DND-41 (cell line): ENCODE measurements at regions not wholly inside any gene's neighbourhood (a gene's known extent, or its start where the extent isn't known, plus 50 kb on each side); places are given as distances from the start of the nearest gene placed in this dataset.

Experiments
- ATAC-seq: fragments of 200-7000 bp; cut with Tn5 transposase; 3 replicates; pipeline ENCODE4 v1.9.1; 2021; ENCODE audit warnings: low read depth; ENCODE audit not compliant: insufficient read depth
- DNase-seq: peaks from one replicate; pipeline ENCODE4 v3.0.0-alpha.2; 2020
- H2AFZ ChIP-seq: 2 replicates; pipeline ENCODE4 v1.6.0; 2012; ENCODE audit warnings: low read depth, low read length
- H3K27ac ChIP-seq: 2 replicates; pipeline ENCODE4 v1.5.1; 2012; ENCODE audit warnings: low read length, inconsistent platforms
- H3K27me3 ChIP-seq: fragments of 200-600 bp; sonication (generic); 2 replicates; pipeline ENCODE4 v1.6.0; 2012; ENCODE audit warnings: low read length, mild to moderate bottlenecking, inconsistent platforms; ENCODE audit not compliant: insufficient read depth, poor library complexity
- H3K36me3 ChIP-seq: 2 replicates; pipeline ENCODE4 v1.5.1; 2012; ENCODE audit warnings: low read length, inconsistent platforms; ENCODE audit not compliant: insufficient read depth
- H3K4me1 ChIP-seq: 2 replicates; pipeline ENCODE4 v1.5.1; 2012; ENCODE audit warnings: mild to moderate bottlenecking, low read length; ENCODE audit not compliant: insufficient read depth
- H3K4me2 ChIP-seq: 2 replicates; pipeline ENCODE4 v1.6.0; 2012; ENCODE audit warnings: mild to moderate bottlenecking, moderate library complexity, low read length, inconsistent platforms; ENCODE audit not compliant: insufficient read depth
- H3K4me3 ChIP-seq, 2 experiments: fragments of 200-600 bp in 1 of 2; shearing (Covaris generic) in 1 of 2; 2 replicates each; pipeline ENCODE4 v1.5.1; 2012 to 2016; ENCODE audit warnings: inconsistent platforms in 2 of 2, low read length in 2 of 2, mild to moderate bottlenecking in 2 of 2, low read depth in 1 of 2, moderate library complexity in 1 of 2
- H3K79me2 ChIP-seq: 2 replicates; pipeline ENCODE4 v1.6.0; 2012; ENCODE audit warnings: low read length, inconsistent platforms; ENCODE audit not compliant: insufficient read depth
- H3K9ac ChIP-seq: 2 replicates; pipeline ENCODE4 v1.6.0; 2012; ENCODE audit warnings: low read depth, mild to moderate bottlenecking, inconsistent platforms, low read length, moderate library complexity
- H3K9me3 ChIP-seq: 2 replicates; pipeline ENCODE4 v1.5.1; 2012; ENCODE audit warnings: low read length, moderate library complexity, mild to moderate bottlenecking, inconsistent platforms; ENCODE audit not compliant: insufficient read depth, severe bottlenecking
- H4K20me1 ChIP-seq: 2 replicates; pipeline ENCODE4 v1.6.0; 2012; ENCODE audit warnings: low read length; ENCODE audit not compliant: insufficient read depth
- EZH2 ChIP-seq: IDR thresholded peaks from 3 replicates; pipeline ENCODE4 v1.6.1; 2012; ENCODE audit warnings: borderline replicate concordance, low read depth, mild to moderate bottlenecking, moderate library complexity, low read length, inconsistent platforms; ENCODE audit not compliant: severe bottlenecking
- TF ChIP-seq, protein P1 (sequence below): IDR thresholded peaks from 2 replicates; pipeline ENCODE4 v1.5.1; 2012; ENCODE audit warnings: borderline replicate concordance, low read length, moderate library complexity, mild to moderate bottlenecking; ENCODE audit not compliant: poor library complexity, severe bottlenecking; ENCODE audit errors: extremely low read depth

DNA sequence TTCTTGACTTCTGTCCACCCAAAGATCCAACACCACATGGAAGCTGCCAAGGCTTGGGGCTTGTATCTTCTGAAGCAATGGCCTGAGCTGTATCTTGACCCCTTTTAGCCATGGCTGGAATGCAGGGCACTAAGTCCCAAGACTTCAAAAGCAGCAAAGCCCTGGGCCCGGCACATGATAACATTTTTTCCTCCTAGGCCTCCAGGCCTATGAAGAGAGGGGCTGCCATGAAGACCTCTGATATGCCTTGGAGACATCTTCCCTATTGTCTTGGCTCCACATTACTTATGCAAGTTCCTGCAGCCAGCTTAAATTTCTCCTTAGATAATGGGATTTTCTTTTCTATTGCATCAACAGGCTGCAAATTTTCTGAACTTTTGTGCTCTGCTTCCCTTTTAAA is 1252.6 kb upstream of the CITED2 start:
- Histone ChIP-seq H2AFZ (no peak overlapping the region), H3K4me3 (no peak overlapping the region), H3K9ac (no peak overlapping the region), H3K27me3 (no peaks in the 10 kb centered on the region), H3K27ac (no peak overlapping the region), H3K79me2 (no peaks in the 10 kb centered on the region), H3K4me1 (no peaks in the 10 kb centered on the region), H4K20me1 (no peaks in the 10 kb centered on the region), H3K36me3 (no peaks in the 10 kb centered on the region), H3K9me3 (peaks cover 7% of the 10 kb centered on the region), H3K4me2 (no peak overlapping the region)
- DNase-seq (no peak), ATAC-seq (no peak)
- TF ChIP-seq, protein P1, sequence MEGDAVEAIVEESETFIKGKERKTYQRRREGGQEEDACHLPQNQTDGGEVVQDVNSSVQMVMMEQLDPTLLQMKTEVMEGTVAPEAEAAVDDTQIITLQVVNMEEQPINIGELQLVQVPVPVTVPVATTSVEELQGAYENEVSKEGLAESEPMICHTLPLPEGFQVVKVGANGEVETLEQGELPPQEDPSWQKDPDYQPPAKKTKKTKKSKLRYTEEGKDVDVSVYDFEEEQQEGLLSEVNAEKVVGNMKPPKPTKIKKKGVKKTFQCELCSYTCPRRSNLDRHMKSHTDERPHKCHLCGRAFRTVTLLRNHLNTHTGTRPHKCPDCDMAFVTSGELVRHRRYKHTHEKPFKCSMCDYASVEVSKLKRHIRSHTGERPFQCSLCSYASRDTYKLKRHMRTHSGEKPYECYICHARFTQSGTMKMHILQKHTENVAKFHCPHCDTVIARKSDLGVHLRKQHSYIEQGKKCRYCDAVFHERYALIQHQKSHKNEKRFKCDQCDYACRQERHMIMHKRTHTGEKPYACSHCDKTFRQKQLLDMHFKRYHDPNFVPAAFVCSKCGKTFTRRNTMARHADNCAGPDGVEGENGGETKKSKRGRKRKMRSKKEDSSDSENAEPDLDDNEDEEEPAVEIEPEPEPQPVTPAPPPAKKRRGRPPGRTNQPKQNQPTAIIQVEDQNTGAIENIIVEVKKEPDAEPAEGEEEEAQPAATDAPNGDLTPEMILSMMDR: no peak
- TF ChIP-seq EZH2: no peak

DNA sequence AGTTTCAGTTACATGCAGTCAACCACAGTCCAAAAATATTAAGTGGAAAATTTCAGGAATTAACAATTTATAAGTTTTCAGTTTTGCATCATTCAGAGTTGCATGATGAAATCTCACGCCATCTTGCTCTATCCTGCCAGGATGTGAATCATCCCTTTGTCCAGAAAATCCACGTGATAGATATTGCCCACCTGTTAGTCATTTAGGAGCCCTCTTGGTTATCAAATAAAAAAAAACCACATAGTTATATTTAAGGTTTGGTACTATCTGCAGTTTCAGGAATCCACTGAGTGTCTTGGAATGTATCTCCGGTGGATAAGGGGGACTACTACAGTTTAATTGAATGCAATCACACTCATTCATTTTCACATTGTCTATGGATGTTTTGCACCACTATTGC is 1249.0 kb upstream of the CITED2 start:
- TF ChIP-seq EZH2: no peak
- TF ChIP-seq, protein P1: no peak
- DNase-seq: no peak
- H3K36me3 ChIP-seq: no peaks in the 10 kb centered on the region
- H2AFZ ChIP-seq: no peak overlapping the region
- no peak overlapping the region for H3K4me2 ChIP-seq
- no peak for ATAC-seq
- no peaks in the 10 kb centered on the region for H4K20me1 ChIP-seq
- H3K4me3 ChIP-seq: no peak overlapping the region
- H3K27ac ChIP-seq: no peak overlapping the region
- peaks cover 7% of the 10 kb centered on the region for H3K9me3 ChIP-seq
- H3K79me2 ChIP-seq: no peaks in the 10 kb centered on the region
- no peaks in the 10 kb centered on the region for H3K27me3 ChIP-seq
- no peaks in the 10 kb centered on the region for H3K4me1 ChIP-seq
- H3K9ac ChIP-seq: no peak overlapping the region

DNA sequence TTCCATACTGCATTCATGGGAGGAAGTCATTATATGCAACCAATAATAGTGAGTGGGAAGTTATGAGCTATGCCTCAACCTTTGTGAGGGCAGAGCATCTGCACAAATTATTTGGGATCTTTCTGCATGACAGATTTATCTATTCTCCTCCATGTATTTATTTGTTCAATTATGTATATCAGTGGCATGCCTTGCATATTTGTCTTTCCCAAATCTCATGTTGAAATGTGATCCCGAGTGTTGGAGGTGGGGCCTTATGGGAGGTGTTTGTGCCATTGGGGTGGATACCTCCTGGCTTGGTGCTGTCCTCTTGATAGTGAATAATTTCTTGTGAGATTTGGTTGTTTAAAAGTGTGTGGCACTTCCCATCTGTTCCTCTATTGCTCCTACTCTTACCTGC is 1246.0 kb upstream of the CITED2 start:
- Histone ChIP-seq H2AFZ (no peak overlapping the region), H3K27ac (no peak overlapping the region), H4K20me1 (no peaks in the 10 kb centered on the region), H3K27me3 (no peaks in the 10 kb centered on the region), H3K9me3 (no peaks in the 10 kb centered on the region), H3K36me3 (no peaks in the 10 kb centered on the region), H3K79me2 (no peaks in the 10 kb centered on the region), H3K4me1 (no peaks in the 10 kb centered on the region), H3K9ac (no peak overlapping the region), H3K4me2 (no peak overlapping the region), H3K4me3 (no peak overlapping the region)
- TF ChIP-seq, protein P1: no peak
- no peak for TF ChIP-seq EZH2
- ATAC-seq (no peak), DNase-seq (no peak)

DNA sequence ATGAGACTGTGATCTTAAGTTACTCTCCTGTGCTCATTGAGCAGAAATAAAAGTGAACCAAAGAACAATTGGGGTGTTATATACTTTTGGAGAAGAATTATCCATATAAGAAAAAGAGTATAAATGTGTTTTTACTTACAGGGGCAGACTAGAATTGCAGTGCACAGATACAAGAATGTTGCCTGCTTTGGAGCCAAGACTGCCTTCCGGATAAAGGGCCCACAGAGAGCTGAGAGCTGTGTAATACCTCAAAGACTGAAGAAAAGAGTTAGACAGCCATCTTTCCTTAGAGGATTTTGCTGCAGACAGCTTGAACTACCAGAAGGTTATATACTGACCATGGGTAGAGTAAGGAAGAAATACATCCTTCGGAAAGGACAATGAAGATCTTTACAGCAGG is 1235.5 kb upstream of the CITED2 start:
- TF ChIP-seq EZH2: no peak
- TF ChIP-seq, protein P1: no peak
- Histone ChIP-seq H3K4me1 (no peaks in the 10 kb centered on the region), H3K79me2 (no peaks in the 10 kb centered on the region), H3K9ac (no peak overlapping the region), H3K4me2 (no peak overlapping the region), H2AFZ (no peak overlapping the region), H3K4me3 (no peak overlapping the region), H3K36me3 (no peaks in the 10 kb centered on the region), H3K27me3 (no peaks in the 10 kb centered on the region), H4K20me1 (no peaks in the 10 kb centered on the region), H3K9me3 (no peaks in the 10 kb centered on the region), H3K27ac (no peak overlapping the region)
- ATAC-seq (no peak), DNase-seq (no peak)
